Esophagus squamous epithelium (tissue), 4 donors: ENCODE measurements at regions not wholly inside any gene's neighbourhood (a gene's known extent, or its start where the extent isn't known, plus 50 kb on each side); places are given as distances from the start of the nearest gene placed in this dataset.

Experiments
- POLR2A ChIP-seq, 4 donors: fragments of 450-650 bp; IDR thresholded peaks; one replicate each; pipeline ENCODE4 v1.6.1; 2017; ENCODE audit warnings: antibody characterized with exemption in 4 of 4, mild to moderate bottlenecking in 4 of 4, moderate library complexity in 3 of 4
- TF ChIP-seq, protein P1 (sequence below), 6 experiments: fragments of 450-650 bp in 4 of 6; fragments of 200-600 bp in 2 of 6; sonication (generic) in 2 of 6; IDR thresholded peaks; one replicate each; pipeline ENCODE4 v1.5.1; 2016 to 2019; ENCODE audit warnings: antibody characterized with exemption in 6 of 6, mild to moderate bottlenecking in 4 of 6, moderate library complexity in 4 of 6

DNA sequence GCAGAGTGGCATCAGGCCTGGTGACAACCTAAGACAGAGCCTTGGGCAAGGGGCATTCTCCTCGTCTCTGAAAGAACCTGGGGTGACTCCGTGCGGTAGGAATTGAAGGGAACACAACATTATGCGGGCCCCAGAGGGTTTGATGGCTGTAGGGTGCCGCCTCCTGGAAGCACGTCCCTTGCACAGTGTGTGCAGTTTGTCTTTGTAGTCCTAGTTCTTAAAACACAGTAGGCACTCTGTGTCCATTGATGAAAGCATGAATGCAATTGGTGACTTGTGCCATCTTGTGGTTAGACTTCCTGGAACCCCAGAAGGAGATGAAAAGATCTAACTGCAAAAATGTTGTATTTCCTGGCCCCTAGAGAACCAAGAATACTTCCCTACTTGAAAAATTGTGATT lies 279.8 kb downstream of the UTP18 start:
- TF ChIP-seq, protein P1, sequence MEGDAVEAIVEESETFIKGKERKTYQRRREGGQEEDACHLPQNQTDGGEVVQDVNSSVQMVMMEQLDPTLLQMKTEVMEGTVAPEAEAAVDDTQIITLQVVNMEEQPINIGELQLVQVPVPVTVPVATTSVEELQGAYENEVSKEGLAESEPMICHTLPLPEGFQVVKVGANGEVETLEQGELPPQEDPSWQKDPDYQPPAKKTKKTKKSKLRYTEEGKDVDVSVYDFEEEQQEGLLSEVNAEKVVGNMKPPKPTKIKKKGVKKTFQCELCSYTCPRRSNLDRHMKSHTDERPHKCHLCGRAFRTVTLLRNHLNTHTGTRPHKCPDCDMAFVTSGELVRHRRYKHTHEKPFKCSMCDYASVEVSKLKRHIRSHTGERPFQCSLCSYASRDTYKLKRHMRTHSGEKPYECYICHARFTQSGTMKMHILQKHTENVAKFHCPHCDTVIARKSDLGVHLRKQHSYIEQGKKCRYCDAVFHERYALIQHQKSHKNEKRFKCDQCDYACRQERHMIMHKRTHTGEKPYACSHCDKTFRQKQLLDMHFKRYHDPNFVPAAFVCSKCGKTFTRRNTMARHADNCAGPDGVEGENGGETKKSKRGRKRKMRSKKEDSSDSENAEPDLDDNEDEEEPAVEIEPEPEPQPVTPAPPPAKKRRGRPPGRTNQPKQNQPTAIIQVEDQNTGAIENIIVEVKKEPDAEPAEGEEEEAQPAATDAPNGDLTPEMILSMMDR (IDR thresholded peaks at IDR 0.05): no peak
- no peak for TF ChIP-seq POLR2A (IDR thresholded peaks at IDR 0.05)
